ENCODE measurements at regions not wholly inside any gene's neighbourhood (a gene's known extent, or its start where the extent isn't known, plus 50 kb on each side); places are given as distances from the start of the nearest gene placed in this dataset.
"Not testable (repeated sequence)": the region's sequence is repeated elsewhere in the genome, so short reads cannot be mapped to it uniquely, and the experiment has no call there.

DNA sequence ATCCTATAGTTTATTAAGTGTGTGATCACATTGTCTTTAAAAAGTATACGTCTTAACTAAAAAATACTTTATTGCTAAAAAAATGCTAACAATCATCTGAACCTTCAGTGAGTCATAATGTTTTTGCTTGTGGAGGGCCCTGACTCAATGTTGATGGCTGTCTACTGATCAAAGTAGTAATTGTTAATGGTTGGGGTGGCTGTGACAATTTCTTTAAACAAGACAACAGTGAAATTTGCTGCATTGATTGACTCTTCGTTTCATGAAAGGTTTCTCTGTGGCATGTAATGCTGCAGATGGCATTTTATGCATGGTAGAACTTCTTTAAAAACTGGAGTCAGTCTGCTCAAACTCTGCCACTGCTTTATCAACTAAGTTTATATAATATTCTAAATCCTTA is 101.4 kb upstream of the IL15 start:
- DNase-seq (ENCODE audit: low spot score), result no peak

GRCh38 chr4:141538001-141538400 is 98.4 kb upstream of the IL15 start:
- DNase-seq (ENCODE audit: low spot score), result no peak

DNA sequence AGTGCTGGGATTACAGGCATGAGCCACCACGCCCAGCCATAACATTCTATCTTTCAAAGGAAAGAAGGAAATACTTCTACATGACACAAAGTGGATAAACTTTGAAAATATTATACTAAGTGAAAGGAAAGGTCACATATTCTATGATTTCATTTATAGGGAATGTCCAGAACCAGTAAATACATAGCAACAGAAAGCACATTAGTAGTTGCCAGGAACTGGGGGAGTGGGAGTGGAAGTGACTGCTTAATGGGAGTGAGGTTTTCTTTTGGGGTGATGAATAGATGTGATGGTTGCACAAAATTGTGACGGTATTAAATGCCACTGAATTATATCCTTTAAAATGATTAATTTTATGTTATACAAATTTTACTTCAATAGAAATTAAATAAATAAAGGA is 95.7 kb upstream of the IL15 start:
- DNase-seq (ENCODE audit: low spot score), result peak; percentile 23

GRCh38 chr4:141541851-141542250 is 94.5 kb upstream of the IL15 start:
- DNase-seq (ENCODE audit: low spot score), result peak; percentile 33

DNA sequence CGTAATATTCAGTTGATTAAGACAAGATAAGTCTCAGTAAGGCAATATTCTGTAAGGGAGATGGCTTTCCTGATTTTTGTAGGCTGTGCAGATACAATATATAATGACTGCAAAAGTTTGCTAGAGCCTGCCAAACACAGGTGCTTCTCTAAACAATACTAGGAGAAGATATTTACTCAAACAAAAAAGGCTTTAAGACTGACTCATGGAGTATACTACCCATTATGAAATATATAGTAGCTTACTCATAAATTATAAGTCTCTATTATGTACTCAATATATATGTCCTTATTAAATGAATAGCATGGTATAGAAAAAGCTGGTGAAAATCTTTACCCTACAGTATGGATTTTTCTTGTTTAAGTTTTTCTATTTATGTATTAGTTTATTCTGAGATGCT is 93.2 kb upstream of the IL15 start:
- no peak for DNase-seq (ENCODE audit: low spot score)

GRCh38 chr4:141543706-141544105 is 92.7 kb upstream of the IL15 start:
- no peak for DNase-seq (ENCODE audit: low spot score)

GRCh38 chr4:141548791-141549190 is 87.6 kb upstream of the IL15 start:
- DNase-seq (ENCODE audit: low spot score), result no peak

DNA sequence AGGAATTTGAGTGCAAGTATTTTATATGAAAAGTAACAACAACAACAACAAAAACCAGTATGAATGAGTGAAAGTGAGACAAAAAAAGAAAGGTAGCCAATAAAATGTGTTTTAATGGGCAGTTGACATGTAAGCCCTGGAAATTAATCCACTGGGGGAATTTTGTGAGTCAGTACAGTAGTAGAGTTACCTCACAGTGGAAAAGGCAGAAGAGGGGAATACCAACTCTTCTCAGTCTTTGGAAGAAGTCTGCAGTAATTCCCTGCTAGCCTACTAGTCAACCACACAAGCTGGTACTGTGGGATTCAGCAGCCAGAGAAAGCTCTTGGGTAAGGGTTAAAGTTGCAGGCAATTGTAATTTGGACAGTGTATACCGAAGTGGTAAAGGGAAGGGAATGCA is 76.3 kb upstream of the IL15 start:
- no peak for DNase-seq (ENCODE audit: low spot score)

DNA sequence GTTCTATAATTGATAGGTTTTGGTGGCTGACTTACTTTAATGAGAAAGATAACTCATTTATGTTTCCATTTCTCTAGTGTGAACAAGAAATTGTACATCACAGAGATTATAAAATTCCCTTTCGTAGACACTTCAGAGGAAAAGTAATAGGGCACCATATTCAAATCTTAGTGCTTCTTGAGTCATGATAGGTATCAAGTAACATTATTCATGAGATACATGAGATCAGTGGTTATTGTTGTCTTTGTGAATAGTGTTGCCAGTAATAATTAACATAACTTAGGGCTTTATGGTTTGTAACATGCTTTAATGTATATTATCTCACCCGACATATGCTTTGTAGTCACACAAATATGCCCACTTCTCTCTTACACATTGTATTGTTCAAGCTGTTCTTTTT is 73.7 kb upstream of the IL15 start:
- no peak for DNase-seq (ENCODE audit: low spot score)

DNA sequence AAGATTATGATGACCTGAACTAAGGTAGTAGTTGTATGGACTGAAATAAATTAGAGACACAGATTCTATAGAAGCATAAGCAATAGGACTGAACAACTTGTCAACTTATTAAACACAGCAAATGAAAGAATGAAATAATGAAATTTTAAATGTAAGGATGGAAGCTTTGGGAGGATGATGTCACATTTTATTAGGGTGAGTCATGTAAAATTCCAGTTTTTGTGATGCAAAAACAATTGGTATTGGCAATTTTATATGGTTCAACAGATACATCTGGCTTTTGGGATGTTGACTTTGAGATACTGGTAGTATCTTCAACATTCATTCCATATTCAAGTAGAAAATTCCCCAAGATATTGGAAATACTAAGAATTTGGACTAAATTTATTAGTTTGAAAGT is 72.7 kb upstream of the IL15 start:
- DNase-seq (ENCODE audit: low spot score), result no peak

DNA sequence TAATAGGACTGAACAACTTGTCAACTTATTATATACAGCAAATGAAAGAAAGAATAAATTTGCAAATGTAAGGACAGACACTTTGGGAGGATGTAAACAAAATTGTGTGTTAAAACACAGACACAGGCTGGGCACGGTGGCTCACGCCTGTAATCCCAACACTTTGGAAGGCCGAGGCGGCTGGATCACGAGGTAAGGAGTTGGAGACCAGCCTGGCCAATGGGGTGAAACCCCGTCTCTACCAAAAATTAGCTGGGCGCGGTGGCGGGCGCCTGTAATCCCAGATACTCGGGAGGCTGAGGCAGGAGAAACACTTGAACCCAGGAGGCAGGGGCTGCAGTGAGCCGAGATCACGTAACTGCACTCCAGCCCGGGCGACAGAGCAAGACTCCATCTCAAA is 71.4 kb upstream of the IL15 start:
- not testable (repeated sequence) for DNase-seq (ENCODE audit: low spot score)

DNA sequence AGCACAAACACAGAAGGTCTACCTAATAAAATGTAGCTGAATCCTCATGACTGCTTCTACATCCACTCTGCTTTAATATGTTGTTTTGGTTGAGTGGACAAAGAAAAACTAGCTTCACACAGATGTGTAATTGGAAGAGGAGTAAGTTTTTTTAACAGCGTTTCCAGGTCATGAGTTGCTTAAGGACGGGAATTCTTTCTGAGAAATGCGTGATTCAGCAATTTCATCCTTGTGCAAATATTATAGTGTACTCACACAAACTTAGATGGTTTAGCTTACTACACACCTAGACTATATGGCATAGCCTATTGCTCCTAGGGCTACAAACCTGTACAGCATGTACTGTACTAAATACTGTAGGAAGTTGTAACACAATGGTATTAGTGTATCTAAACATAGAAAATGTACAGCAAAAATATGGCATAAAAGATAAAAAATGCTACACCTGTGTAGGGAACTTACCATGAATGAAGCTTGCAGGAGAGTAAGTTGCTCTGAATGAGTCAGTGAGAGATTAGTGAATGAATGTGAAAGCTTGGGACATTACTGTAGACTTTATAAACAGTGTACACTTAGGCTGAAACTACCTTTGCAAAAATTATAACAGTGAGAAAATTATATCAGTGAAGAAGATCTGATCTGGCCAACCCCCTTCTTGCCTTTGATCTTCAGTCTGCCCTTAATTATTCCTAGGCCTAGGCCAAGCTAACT is 70.8 kb upstream of the IL15 start:
- no peak for DNase-seq (ENCODE audit: low spot score)

DNA sequence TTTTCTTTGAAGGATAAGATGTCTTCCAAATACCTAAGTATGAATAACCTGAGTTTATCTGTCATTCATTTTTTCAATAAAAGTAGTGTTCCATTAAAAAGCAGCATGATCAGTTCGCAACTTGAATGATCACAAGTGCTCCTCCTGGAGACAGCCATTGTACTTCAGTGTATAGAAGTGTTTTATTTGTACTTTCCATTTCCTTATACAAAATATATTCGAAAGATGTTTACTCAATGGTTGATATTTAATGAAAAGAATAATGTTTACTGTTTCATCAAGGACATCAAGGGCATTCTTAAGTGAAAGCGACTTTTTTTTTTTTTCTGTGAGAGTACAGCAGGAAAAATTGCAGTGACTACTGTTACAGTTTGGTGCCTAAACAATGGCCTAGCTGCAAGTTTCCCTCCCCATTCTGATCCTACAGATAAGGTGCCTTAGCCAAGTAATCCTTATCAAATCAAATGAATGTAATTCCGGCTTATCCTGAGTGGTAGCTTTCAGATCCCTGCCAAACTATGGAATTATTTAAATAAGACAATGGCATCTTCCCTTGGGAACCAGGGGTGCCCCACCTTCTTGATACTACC is 69.0 kb upstream of the IL15 start:
- DNase-seq (ENCODE audit: low spot score), result no peak

DNA sequence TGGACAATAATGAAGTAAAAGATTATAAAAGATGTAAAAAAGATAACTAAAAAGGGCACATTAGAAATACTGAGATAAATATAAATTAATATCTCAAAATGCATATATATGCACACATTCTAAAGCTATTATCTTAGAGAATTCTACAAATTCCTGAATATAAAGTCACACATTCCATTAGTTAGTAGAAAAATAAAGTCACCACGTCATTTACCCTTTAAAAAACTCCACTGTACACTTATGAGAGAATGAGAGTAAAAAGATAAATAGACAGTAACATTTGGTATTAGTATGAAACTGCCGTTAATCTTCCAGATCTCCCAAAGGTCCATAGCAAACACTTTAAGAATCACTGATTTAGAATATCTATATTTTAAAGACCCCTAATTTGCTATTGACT is 67.2 kb upstream of the IL15 start:
- peak; percentile 15 for DNase-seq (ENCODE audit: low spot score)

- no peak for DNase-seq (ENCODE audit: low spot score)
Observed at GRCh38 chr4:141570290-141570689, 66.1 kb upstream of the IL15 start.

GRCh38 chr4:141571362-141571761 is 65.0 kb upstream of the IL15 start:
- DNase-seq (ENCODE audit: low spot score), result no peak

- DNase-seq (ENCODE audit: low spot score), result no peak
Observed at GRCh38 chr4:141571793-141572192, 64.6 kb upstream of the IL15 start.

- no peak for DNase-seq (ENCODE audit: low spot score)
Observed at GRCh38 chr4:141573678-141574077, 62.7 kb upstream of the IL15 start.

GRCh38 chr4:141575884-141576283 is 60.5 kb upstream of the IL15 start:
- no peak for DNase-seq (ENCODE audit: low spot score)

- no peak for DNase-seq (ENCODE audit: low spot score)
Observed at GRCh38 chr4:141576585-141577110, 59.7 kb upstream of the IL15 start.

DNA sequence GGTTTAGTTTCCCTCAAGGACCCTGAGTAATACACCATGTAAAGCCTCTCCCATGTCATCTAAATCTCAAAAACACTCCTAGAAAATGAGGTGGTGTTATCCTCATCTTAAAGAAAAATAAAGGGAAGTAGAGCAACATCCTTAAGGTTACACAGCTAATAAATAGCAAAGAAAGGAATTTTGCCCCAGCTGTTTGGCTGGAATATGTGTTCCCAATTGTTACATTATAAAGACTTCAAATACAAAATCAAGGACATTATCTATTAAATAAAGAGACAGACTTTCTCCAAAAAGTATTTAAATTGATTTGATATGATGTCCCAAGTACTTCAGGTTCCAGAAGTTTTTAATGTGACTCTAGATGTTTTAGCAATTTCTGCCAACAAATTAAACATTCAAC is 57.9 kb upstream of the IL15 start:
- DNase-seq (ENCODE audit: low spot score), result no peak

- DNase-seq (ENCODE audit: low spot score), result no peak
Observed at GRCh38 chr4:141580523-141580922, 55.9 kb upstream of the IL15 start.
